ENCODE measurements at regions not wholly inside any gene's neighbourhood (a gene's known extent, or its start where the extent isn't known, plus 50 kb on each side); places are given as distances from the start of the nearest gene placed in this dataset.

DNA sequence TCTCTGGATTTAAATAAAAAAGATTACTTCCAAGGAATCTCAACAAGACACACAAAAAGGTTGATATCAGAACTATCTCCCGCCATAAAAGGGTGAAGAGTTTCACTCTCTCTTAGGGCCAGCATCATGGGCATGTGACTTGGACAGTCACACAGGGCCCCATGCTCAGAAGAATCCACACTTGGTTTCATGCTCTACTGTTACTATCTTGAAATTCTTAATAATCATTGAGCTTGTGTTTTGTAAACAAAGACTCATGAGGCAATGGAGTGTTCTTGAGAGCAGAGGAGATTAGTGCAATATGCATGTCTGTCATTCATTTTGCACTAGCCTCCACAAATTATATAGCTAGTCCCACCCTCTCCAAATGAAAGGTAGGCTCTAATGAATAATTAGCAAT lies 58.4 kb downstream of the HMHB1 start:
- DNase-seq = no peak

DNA sequence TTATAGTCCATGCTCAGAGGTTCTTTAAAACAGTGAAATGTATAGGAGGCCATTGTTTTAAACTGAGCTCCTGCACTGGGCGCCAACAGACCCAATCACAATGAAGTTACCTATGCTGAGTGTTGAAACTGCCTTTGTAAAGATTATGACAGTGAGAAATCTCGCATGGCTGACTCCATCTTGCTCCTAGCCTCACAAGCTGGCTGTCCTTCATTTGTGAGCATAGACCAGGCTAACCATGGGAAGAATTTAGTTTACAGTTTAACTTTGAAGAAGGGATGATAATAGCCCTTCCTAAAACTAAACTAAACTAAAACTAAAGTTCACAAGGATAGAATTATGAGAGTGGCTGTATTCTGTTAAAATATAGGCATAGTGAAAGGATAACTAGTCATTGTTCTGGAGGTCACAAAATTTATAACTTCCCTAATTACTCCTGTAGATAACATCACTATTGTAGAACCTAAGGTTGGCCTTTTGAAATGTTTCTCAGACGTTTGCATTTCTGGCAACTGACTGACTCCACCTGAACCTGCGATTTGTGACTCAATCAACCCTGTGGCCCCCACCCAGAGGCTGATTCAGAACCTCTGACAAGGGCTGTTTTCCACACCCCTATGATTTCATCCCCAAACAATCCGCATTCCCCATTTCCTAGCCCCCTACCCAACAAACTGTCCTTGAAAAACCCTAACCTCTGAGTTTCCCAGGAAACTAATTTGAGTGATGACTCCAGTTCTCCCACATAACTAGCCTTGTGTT lies 59.1 kb downstream of the HMHB1 start:
- no peak for DNase-seq

DNA sequence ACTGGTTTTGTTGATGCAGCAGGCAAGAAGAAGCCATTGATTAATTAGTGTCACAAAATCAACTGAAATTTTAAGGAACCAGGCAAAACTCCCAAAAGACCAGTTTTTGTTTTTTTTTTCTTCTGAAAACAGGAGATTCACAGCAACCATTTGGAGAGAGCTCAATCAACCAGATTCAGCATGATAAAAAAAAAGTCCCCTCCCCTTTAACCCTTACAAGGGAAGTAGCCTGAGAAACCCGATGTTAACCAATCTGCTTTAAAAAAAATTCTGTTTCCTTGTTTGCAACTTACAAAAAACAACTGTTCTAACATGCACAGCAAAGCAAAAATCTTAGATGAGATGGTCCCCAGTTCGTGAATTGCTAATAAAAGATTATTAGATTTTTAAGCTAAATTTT lies 59.7 kb downstream of the HMHB1 start:
- no peak for DNase-seq

DNA sequence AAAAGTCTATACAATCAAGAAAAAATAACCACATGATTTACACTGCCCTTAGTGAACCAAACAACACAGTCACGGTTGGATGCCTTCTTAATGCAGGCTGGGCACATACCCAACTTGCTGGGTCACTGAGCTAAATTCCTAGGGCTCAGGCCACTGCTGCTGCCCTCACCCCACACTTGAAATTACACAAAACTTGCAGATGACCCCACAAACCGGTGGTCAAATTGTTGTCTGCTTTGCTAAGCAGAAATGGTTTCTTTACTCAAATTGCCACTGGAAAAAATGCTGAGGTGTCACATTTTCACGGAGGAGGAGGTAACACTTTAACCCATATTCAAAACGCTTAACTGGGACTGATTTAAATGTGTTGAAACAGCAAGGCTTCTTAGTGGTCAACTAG lies 62.4 kb downstream of the HMHB1 start:
- no peak for DNase-seq

DNA sequence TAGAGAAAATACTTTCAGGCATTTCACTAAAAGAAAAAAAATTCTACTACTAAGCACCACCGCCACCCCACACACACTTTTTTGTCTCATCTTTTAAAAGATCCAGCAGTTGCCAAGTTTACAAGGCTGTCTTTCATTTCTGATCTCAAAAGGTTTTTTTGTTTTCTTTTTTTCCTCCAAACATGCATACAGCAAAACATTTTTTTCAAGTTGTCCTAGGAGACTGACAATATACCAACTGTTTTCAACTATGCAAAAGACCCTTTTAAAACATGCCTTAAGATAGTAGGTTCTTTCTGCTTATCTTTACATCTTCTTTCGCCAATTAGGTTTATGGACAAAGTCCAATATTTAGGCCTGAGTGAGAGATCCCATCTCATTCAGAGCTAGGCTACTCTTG lies 65.2 kb downstream of the HMHB1 start:
- DNase-seq = no peak

DNA sequence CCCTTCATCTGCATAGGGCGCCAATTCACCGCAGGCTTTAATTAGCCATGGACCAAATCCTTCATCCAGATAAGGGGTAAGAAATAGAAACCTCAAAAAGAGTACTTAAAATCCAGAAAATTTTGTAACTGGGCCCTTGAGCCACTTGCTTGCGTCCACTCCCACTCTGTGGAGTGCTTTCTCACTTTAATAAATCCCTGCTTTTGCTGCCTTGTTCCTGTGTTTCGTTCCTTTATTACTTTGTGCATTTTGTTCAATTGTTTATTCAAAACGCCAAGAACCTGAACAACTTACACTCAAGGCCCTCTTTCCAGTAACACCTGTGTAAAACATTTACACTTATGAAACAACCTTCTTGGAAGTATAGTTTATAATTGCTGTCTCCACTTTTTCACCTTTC lies 66.5 kb downstream of the HMHB1 start:
- no peak for DNase-seq

DNA sequence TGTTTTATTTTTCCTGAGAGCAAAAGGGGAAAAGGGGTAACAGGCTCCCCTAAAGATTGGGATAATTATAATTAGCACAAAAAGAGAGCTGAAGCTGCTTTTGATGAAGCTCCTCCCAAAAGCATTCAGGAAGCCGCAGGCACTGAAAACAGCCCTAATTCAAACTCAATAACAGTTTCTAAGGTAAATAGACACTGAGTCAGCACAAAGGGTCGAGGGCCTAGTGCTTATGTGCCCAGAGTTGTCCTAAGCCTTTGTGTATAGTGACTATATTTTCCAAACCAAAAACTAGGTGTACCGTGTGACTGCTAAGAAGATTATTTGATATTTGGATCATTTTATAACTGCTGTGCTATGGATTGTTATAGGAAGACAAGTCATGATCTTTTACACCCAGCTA lies 67.7 kb downstream of the HMHB1 start:
- no peak for DNase-seq

DNA sequence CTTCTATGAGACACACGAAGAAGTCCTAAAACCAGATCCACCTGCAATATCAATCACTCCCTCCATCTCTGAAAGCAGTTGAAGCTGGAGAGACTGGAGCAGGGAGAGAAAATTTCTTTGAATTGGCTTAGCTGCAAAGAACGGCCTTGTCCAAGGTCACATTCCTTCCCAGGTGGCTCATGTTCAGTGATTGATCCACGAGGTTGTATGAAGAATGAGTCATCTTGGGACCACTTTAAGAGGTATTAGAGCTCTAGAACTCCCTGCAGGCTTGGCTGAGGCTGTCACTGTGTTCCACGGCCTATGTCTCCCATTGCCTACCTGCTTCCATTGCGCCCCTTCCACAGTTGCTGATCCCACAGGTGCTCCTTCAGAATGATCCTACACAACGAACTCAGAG lies 68.2 kb downstream of the HMHB1 start:
- DNase-seq = no peak

DNA sequence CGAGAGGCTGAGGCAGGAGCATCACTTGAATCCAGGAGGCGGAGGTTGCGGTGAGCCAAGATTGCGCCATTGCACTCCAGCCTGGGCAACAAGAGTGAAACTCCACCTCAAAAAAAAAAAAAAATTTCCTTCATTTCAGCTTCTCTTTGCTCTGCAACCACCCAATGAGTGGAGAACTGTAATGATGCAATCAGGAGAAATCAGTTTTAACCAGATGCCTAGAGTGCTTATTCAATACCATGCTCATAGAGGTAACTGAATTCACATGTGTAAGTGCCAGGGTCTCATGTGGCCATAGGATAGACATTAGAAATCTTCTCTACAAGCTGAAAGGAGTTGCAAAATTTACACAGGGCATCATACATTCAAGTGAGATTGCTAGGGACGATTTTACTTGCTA lies 70.6 kb downstream of the HMHB1 start:
- DNase-seq = no peak

DNA sequence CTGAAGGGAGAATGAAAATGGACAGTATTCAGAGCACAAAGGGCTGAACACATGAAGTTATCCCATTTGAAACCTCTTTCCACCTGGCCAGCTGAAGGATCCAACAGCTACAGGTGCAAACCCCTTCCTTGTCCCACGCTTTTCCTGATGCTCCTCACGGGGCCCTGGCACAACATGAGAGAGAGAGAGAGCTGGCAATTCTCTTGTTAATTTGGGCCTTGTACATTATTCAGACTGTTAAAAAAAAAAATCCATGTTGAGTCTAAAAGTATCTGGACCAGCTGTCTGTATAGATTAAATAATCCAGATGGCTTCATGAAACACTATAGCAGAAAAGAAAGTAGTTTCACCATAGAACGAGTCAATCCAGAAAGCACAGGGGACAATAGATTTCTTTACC lies 74.1 kb downstream of the HMHB1 start:
- DNase-seq = peak; percentile 5

DNA sequence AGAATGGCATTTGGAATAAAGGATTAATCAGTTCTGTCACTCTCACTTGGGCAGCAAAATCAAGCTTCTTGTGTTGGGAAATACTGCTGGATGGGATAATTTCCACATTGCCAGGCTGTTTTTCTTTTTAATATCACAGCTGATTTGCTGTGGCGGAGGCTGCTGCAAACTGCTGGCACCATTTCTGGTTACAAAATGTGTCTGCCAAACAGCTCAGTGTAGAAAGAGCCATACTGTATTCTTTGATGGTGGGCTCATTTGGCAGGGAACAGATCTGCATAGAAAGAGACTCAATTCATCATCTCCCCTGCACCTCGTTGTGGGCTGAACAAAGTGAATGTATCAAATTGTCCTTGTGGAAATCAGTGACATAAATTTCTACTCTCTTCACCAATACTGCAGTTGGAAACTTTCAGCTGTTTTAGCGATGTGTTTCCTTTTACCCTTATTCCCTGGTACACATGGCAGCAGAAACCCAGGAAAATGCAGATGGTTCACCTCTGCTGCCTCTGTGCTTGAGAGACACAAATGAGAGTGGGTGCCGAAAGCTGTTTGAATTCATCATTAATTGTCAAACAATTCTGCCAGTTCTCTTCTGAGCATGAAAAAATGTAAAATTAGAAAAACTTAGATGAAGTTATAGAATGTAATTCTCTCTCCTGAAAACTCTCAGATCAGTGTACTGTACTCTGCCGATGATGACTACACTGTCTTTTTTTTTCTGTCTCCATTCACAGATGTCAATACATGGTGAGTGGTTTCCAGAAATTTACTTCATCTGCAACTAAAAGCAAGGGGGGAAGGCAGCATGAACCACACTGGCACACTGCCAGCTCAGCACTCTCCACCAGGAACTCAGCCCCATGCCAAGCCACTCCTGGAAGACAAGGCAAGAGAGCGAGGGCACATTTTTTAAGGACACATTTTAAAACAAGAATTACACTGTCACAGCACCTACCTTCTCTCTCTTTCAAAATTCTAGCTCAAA lies 75.0 kb downstream of the HMHB1 start:
- peak; percentile 86 for DNase-seq

DNA sequence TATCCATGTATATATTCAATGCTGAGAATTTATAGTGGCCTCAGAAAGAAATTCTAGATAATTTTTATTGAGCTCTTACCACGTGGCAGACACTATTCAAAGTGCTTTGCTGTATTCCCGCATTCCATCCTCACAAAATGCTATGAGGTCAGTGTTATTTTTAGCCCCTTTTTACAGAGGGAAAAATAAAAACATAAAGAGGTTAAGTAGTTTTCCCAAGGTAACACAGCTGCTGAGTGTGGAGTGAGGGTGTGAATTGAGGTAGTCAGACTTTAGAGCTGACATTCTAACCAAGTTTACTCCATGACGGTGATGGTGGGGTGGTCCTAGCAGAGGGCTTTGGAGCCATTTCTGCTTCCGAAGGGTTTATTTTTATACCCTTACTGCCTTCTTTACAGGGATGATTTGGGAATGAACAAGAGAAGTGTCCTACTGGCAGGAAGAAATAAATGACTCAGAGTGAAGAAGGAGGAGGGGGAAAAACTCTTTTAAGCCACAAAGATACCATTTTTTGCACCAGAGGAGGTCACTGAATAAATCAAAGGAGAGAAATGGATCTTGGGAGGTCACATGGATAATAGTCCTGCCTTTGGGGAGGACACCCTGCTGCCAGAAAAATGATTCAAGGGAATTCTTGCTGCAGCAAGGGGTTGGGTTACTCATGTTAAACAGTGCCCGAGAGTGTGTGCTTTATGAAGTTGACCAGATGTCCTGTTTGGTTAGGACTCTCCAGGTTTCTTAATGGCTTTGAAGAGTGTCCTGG lies 76.1 kb downstream of the HMHB1 start:
- no peak for DNase-seq

DNA sequence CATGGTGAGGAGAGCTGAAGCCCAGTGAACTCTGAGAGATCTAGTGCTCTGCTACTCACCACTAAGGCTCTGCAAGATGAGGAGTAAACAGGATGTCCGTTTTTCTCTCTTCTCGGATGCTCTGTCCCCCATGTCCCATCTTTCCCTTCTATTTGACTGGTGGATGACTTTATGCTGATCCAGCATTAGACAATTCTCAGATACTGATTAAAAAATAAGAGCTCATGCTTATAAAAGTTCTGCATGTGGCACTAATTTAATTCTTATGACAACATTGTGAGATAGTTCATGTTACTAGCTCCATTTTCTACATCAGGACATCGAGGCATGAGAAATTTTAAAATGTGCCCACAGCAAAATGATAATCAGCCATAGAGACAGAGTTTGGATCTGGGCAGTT lies 77.0 kb downstream of the HMHB1 start:
- DNase-seq = no peak

DNA sequence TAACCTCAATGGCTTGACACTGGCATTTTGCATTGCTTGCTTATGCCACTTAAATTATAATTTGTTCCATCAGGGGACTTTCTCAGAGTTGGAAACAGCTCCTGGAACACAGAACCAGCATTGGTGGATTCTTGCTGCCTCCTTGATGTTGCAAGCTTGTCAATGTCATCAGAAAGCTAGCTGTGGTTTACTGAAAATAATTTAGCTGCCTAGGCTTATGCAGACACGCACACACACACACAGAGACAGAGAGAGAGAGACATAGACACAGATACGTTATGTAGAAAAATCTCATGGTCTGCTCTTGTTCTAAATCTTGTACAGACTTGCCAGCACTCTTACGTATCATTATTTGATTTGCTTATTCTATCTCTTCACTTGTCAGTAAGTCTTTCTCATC lies 78.0 kb downstream of the HMHB1 start:
- DNase-seq = peak; percentile 85

DNA sequence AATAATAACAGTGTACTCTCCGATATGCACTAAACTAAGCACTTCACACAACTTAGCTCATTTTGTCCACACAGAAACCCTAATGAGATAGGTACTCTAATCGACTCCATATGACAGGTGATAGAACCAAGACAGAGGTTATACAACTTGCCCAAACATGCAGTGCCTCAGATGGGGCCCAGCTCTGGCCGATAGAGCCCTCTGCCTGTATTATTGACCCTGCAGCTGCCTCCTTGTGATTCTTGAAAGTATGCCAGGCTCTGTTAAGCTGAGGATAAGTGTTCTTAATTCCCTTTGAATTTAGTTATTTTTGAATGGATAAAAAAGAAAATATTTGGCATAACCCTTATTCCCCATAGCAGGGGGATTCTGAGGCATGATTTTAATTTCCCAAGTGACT lies 78.5 kb downstream of the HMHB1 start:
- peak; percentile 93 for DNase-seq

DNA sequence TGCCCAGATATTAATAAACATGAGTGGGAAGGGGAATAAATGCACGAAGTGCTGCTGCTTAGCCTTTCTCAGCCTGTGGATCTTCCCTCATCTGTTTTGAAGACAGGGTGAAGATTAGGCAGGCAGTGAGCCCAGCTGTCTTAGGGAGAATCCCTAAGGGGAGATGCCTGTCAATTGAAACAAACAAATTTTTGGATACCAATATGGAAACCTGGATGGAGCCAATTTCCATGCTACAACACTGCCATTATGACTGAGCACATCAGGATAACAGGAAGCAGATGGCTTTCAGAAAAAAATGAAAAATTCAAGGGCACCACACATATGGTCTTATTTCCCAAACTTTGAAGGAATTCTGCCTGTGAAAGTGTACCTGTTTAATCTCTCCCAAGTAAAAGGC lies 80.3 kb downstream of the HMHB1 start:
- DNase-seq = no peak

DNA sequence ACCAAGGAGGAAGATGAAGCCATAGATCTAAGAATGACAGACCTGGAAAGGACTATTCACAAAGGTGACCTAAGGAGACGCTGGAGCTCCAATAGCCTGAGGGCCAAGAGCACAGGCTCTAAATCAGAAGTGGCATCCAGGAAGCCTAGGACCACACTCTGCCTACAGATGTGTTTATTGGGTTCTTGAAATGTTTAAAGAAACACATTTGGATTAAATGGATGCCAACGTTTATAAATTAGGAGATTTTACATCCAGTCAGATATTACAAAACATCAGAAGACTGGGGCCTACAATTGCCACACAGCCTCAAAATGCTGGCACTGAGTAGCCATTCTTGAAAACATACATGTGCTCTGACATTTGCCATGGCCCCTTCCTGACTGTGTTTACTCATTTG lies 80.9 kb downstream of the HMHB1 start:
- no peak for DNase-seq

DNA sequence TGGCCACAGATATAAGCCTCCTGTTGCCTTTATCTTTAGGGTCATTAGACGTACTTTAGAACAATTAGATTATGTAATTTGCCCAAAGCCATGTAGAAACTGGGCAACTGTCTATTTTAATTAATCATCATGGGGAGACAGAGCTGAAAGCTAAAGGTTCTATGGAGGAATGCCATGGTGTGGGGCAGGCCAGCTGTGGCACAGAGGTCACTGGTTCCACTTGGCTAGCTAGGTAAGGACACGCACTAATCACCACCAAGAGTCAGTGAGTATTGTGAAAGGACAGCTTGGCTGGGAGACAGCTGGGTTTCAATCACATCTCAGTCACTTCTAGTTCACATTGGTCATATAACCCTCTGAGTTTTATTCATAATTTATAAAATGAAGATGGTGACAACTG lies 81.7 kb downstream of the HMHB1 start:
- no peak for DNase-seq

DNA sequence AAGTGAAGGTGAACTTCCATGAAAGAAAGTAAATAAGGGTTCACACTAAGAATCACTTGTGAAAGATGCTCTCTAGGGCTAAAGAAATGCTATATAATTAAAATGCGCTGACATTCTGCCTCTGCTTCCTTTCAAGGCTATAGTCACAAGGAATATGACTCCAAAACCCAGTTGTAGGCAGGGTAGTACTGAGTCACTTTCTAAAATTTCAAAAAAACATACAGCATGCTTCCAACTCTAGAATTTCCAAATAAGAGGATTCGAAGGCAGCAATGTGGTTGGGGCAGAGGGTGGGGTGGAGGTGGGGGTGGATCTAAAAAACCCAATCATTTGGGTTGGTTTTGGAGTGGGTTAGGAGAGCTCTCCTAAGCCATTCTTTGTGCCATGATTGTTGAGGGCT lies 84.6 kb downstream of the HMHB1 start:
- no peak for DNase-seq

DNA sequence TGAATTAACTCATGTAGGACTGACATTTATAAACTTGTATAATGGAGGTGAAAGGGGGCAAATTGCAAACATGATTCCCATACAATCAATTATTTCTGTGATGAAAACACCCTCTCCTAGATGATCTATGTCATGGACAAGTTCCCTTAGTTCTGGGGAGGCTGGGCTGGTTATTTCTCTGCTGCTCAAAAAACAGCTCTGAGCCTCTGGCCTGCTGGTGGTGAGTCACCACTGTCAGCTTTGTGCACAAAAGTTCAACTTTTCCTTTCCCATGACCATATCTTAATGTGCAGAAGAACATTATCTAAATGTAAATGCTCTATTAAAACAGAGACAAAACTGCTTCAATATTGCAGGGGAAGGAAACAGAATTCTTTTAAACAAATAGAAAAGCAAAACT lies 85.0 kb downstream of the HMHB1 start:
- DNase-seq = no peak

DNA sequence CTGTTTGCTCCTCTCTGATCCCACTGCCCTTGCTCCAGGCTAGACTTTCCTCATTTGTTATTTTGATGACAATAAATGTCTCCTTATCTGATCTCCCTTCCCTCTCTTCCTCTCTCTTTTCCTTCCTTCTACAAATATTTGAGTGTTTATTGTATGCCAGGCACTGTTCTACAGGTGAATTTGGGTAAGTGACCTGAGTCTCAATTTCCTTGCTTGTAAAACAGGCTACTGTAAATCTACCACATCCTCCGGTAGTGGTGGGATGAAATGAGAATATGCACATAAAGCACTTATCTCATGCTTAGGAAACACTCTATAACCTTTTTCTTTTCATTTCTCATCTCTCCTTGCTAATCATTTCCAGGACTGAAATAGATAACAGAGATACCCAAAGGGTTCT lies 86.4 kb downstream of the HMHB1 start:
- no peak for DNase-seq

DNA sequence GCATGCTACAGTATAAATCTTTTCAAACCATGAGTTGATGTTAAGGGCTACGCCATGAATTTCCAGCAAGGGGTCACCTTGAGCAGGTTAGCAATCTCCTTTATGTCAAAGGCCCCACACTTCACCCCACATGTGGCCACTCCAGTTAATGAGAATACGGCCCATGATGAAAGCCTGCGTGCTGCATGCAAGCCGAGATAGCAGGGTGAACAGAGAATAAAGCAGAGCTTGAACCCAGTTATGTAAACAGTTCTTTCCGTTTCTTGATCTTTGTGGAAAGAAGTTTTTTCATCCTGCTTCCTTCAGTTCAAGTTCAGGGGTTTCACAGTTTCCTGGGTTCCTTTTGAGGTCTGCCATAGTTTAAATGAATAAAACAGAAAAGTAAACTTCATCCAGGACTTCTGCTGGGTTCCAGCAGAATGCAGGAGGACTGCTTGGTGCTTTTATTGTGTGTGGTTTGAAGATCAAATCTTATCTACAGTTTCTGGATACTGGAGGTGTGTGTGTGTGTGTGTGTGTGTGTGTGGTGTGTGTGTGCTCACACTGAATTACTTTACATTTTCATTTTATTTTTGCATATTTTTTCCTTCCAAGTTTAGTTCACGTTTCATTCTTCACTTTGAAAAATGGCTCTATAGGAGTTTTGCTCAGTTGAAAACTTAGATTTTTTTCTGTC lies 87.1 kb downstream of the HMHB1 start:
- DNase-seq = no peak

DNA sequence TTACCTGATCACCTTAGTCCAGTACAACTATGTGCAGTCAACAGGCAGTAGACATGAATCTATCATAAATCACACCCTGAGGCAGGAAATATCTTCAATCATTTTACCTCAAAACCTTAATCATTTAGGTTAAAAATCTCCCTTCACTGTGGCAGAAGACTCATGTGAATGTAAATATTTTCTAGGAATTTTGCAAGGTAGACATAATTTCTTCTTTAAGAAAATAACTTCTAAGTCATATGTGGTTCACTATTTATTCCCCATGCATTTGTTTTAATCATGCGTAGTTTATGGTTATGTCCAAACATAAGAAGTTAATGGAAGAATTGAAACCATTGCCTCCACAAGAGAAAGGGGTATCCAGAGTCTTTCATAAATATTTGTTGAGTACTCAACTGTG lies 97.0 kb downstream of the HMHB1 start:
- no peak for DNase-seq

All from NCI-H1105 treated with DMSO at 0.1 percent for 48 hours (cell line).